ENCODE measurements at regions not wholly inside any gene's neighbourhood (a gene's known extent, or its start where the extent isn't known, plus 50 kb on each side); places are given as distances from the start of the nearest gene placed in this dataset.

DNA sequence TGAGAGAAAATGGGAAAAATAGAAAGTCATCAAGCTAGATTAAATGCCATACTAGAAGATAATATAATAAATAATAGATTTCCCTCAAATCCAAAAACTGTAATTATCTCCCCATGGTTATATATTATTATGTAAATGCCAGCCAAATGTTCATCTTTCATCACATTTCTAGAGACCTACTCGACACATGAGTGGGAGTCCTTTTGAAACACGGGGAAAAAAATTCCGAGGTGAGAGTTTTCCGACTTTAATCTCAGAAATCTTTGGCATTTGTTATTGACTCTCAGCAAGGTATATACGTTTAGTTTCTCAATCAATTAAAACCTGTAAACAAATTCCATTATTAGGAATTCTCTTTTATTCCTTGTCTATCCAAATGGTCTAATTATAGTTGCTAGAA is 465.4 kb upstream of the SMIM31 start:
- WGBS, result 65% methylated on average over 5 of the region's 5 CpGs
- H3K4me1 ChIP-seq (ENCODE audit: control insufficient read depth in 4 of 4, insufficient read depth in 4 of 4, low read length in 3 of 4), result no peaks in the 10 kb centered on the region

DNA sequence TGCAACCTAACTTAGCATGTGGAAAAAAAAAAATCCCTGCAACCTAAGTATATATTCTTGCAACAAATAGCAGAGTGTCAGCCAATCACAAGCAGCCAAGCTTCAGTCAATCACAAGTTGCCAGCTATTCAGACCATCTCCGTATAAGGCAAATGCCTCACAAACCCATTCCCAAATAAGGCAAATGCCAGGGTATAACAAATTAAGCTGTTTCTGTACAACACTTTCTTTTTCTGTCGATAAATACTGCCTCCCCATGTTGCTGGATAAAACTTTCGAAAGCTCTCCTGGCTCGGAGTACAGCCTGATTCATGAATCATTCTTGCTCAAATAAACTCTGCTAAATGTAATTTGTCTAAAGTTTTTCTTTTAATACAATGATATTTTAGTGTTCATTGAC is 460.7 kb upstream of the SMIM31 start:
- no peak overlapping the region for H3K9ac ChIP-seq (ENCODE audit: low read depth in 1 of 2, low read length in 2 of 2)
- no peak overlapping the region for H3K27ac ChIP-seq (ENCODE audit: low read depth in 1 of 2, low read length in 2 of 2)
- TF ChIP-seq ZBTB33 (IDR thresholded peaks at IDR 0.05), result no peak
- no peak for TF ChIP-seq YY1 (IDR thresholded peaks at IDR 0.05)
- no peak for TF ChIP-seq TAF1 (conservative IDR thresholded peaks at IDR 0.05)
- TF ChIP-seq, protein P1, sequence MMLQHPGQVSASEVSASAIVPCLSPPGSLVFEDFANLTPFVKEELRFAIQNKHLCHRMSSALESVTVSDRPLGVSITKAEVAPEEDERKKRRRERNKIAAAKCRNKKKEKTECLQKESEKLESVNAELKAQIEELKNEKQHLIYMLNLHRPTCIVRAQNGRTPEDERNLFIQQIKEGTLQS (IDR thresholded peaks at IDR 0.05), result no peak
- no peak for TF ChIP-seq RAD21 (IDR thresholded peaks at IDR 0.05)
- no peak for TF ChIP-seq SP1 (IDR thresholded peaks at IDR 0.05)
- TF ChIP-seq, protein P2, sequence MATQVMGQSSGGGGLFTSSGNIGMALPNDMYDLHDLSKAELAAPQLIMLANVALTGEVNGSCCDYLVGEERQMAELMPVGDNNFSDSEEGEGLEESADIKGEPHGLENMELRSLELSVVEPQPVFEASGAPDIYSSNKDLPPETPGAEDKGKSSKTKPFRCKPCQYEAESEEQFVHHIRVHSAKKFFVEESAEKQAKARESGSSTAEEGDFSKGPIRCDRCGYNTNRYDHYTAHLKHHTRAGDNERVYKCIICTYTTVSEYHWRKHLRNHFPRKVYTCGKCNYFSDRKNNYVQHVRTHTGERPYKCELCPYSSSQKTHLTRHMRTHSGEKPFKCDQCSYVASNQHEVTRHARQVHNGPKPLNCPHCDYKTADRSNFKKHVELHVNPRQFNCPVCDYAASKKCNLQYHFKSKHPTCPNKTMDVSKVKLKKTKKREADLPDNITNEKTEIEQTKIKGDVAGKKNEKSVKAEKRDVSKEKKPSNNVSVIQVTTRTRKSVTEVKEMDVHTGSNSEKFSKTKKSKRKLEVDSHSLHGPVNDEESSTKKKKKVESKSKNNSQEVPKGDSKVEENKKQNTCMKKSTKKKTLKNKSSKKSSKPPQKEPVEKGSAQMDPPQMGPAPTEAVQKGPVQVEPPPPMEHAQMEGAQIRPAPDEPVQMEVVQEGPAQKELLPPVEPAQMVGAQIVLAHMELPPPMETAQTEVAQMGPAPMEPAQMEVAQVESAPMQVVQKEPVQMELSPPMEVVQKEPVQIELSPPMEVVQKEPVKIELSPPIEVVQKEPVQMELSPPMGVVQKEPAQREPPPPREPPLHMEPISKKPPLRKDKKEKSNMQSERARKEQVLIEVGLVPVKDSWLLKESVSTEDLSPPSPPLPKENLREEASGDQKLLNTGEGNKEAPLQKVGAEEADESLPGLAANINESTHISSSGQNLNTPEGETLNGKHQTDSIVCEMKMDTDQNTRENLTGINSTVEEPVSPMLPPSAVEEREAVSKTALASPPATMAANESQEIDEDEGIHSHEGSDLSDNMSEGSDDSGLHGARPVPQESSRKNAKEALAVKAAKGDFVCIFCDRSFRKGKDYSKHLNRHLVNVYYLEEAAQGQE (IDR thresholded peaks at IDR 0.05), result no peak
- no peak for TF ChIP-seq HNF4G (IDR thresholded peaks at IDR 0.05)
- no peak for TF ChIP-seq HNF4A (conservative IDR thresholded peaks at IDR 0.05)
- TF ChIP-seq, protein P3, sequence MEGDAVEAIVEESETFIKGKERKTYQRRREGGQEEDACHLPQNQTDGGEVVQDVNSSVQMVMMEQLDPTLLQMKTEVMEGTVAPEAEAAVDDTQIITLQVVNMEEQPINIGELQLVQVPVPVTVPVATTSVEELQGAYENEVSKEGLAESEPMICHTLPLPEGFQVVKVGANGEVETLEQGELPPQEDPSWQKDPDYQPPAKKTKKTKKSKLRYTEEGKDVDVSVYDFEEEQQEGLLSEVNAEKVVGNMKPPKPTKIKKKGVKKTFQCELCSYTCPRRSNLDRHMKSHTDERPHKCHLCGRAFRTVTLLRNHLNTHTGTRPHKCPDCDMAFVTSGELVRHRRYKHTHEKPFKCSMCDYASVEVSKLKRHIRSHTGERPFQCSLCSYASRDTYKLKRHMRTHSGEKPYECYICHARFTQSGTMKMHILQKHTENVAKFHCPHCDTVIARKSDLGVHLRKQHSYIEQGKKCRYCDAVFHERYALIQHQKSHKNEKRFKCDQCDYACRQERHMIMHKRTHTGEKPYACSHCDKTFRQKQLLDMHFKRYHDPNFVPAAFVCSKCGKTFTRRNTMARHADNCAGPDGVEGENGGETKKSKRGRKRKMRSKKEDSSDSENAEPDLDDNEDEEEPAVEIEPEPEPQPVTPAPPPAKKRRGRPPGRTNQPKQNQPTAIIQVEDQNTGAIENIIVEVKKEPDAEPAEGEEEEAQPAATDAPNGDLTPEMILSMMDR (IDR thresholded peaks at IDR 0.05; ENCODE audit: low read depth, low read length, missing input control), result no peak
- TF ChIP-seq, protein P4, sequence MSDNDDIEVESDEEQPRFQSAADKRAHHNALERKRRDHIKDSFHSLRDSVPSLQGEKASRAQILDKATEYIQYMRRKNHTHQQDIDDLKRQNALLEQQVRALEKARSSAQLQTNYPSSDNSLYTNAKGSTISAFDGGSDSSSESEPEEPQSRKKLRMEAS (IDR thresholded peaks at IDR 0.05), result no peak
- TF ChIP-seq FOXA1 (IDR thresholded peaks at IDR 0.05), result no peak
- no peak for TF ChIP-seq JUND (IDR thresholded peaks at IDR 0.05)
- H3K9me3 ChIP-seq (ENCODE audit: control insufficient read depth in 4 of 4, low read length in 3 of 4), result no peaks in the 10 kb centered on the region
- H3K4me1 ChIP-seq (ENCODE audit: control insufficient read depth in 4 of 4, insufficient read depth in 4 of 4, low read length in 3 of 4), result no peaks in the 10 kb centered on the region
- H3K4me3 ChIP-seq (ENCODE audit: low read depth in 1 of 3, low read length in 3 of 3), result no peak overlapping the region
- DNase-seq (ENCODE audit: low spot score), result no peak
- no peaks in the 10 kb centered on the region for H3K36me3 ChIP-seq (ENCODE audit: control insufficient read depth in 4 of 4, insufficient read depth in 3 of 4, low read depth in 1 of 4, low read length in 3 of 4)
- H3K27me3 ChIP-seq (ENCODE audit: control insufficient read depth in 4 of 4, insufficient read depth in 4 of 4, low read length in 3 of 4), result no peaks in the 10 kb centered on the region
- 60% methylated on average over 4 of the region's 4 CpGs for WGBS

More for the DNA sequence above, 465.4 kb upstream of the SMIM31 start:
- Histone ChIP-seq H3K36me3 (ENCODE audit: control insufficient read depth in 4 of 4, insufficient read depth in 3 of 4, low read depth in 1 of 4, low read length in 3 of 4) (no peaks in the 10 kb centered on the region), H3K27me3 (ENCODE audit: control insufficient read depth in 4 of 4, insufficient read depth in 4 of 4, low read length in 3 of 4) (no peaks in the 10 kb centered on the region), H3K9ac (ENCODE audit: low read depth in 1 of 2, low read length in 2 of 2) (no peak overlapping the region), H3K9me3 (ENCODE audit: control insufficient read depth in 4 of 4, low read length in 3 of 4) (no peaks in the 10 kb centered on the region), H3K4me3 (ENCODE audit: low read depth in 1 of 3, low read length in 3 of 3) (no peak overlapping the region), H3K27ac (ENCODE audit: low read depth in 1 of 2, low read length in 2 of 2) (no peak overlapping the region)
- no peak for TF ChIP-seq TAF1 (conservative IDR thresholded peaks at IDR 0.05)
- TF ChIP-seq HNF4A (conservative IDR thresholded peaks at IDR 0.05), result no peak
- no peak for DNase-seq (ENCODE audit: low spot score)

Data from liver (tissue), 8 donors.